Stomach (tissue), 8 donors: ENCODE measurements at regions not wholly inside any gene's neighbourhood (a gene's known extent, or its start where the extent isn't known, plus 50 kb on each side); places are given as distances from the start of the nearest gene placed in this dataset.
A peak's percentile ranks its signal among the peaks of the same experiment; 100 is the strongest.

Source experiments
- DNase-seq, 2 donors: peaks; one replicate each; pipeline versions ENCODE4 v3.0.0 to v3.0.0-alpha.2; 2013 to 2019
- H3K27ac ChIP-seq, 5 donors: fragments of 200-600 bp in 4 of 5; sonication (generic) in 4 of 5; one replicate each; pipeline ENCODE4 v1.5.1; 2013 to 2019; ENCODE audit warnings: mild to moderate bottlenecking in 1 of 5, moderate library complexity in 1 of 5
- H3K27me3 ChIP-seq, 3 donors: fragments of 200-600 bp; sonication (generic); one replicate each; pipeline ENCODE4 v1.5.1; 2017 to 2019; ENCODE audit warnings: mixed run types in 1 of 3
- H3K36me3 ChIP-seq, 4 donors: fragments of 200-600 bp; sonication (generic); 1 replicate in 3 of 4; 2 replicates in 1 of 4; pipeline ENCODE4 v1.5.1; 2016 to 2019
- H3K4me1 ChIP-seq, 4 donors: fragments of 200-600 bp; sonication (generic); one replicate each; pipeline ENCODE4 v1.5.1; 2016 to 2019
- H3K4me3 ChIP-seq, 4 donors: fragments of 200-600 bp; sonication (generic) in 3 of 4; one replicate each; pipeline ENCODE4 v1.5.1; 2016 to 2019; ENCODE audit warnings: mild to moderate bottlenecking in 1 of 4
- H3K9me3 ChIP-seq, 4 donors: fragments of 200-600 bp; sonication (generic); one replicate each; pipeline ENCODE4 v1.5.1; 2016 to 2019
- EP300 ChIP-seq: sonication (generic); formaldehyde crosslinking; IDR thresholded peaks from one replicate; pipeline ENCODE4 v1.6.1; 2017; ENCODE audit warnings: antibody characterized with exemption
- POLR2A ChIP-seq, 4 donors: fragments of 450-650 bp; IDR thresholded peaks; one replicate each; pipeline ENCODE4 v1.6.1; 2016; ENCODE audit warnings: antibody characterized with exemption in 4 of 4, control low read depth in 2 of 4, mild to moderate bottlenecking in 1 of 4, moderate library complexity in 1 of 4
- POLR2AphosphoS5 ChIP-seq, 3 donors: sonication (generic); formaldehyde crosslinking; IDR thresholded peaks; one replicate each; pipeline ENCODE4 v1.6.1; 2016; ENCODE audit warnings: antibody characterized with exemption in 3 of 3
- WGBS, 5 donors: extraction: QIAGEN DNeasy Blood & Tissue Kit in 3 of 5; methylation state at CpG; one replicate each; pipeline versions ENCODE4 v1.1.5 to v1.1.7; 2013 to 2018; 5-methylcytosine and 5-hydroxymethylcytosine counted together
- intact Hi-C: fragments of 100-400 bp; cut with DNase I; formaldehyde crosslinking; loops from one replicate; pipeline ENCODE4 v1.15.1; 2023; ENCODE audit warnings: low total_unique reads
- TF ChIP-seq, protein P1 (sequence below), 7 experiments: fragments of 450-650 bp in 4 of 7; fragments of 200-600 bp in 3 of 7; sonication (generic) in 3 of 7; IDR thresholded peaks; one replicate each; pipeline ENCODE4 v1.5.1; 2016 to 2019; ENCODE audit warnings: antibody characterized with exemption in 7 of 7, control low read depth in 2 of 7, mild to moderate bottlenecking in 1 of 7
- donor health status: healthy with polysubstance abuse.
- donor health status: Bipolar disorder and iron deficiency.
- donor health status: healthy.

- no peaks in the 10 kb centered on the region for H3K36me3 ChIP-seq
- no peaks in the 10 kb centered on the region for H3K27me3 ChIP-seq
- WGBS, 5 donors: 37 to 51% (median 41%) methylated on average over 2 of the region's 2 CpGs
- peaks cover 0 to 15% (median 0%) of the 10 kb centered on the region in 4 donors for H3K4me1 ChIP-seq
- H3K27ac ChIP-seq: no peak overlapping the region
- no peak for TF ChIP-seq POLR2AphosphoS5 (IDR thresholded peaks at IDR 0.05)
- TF ChIP-seq, protein P1, sequence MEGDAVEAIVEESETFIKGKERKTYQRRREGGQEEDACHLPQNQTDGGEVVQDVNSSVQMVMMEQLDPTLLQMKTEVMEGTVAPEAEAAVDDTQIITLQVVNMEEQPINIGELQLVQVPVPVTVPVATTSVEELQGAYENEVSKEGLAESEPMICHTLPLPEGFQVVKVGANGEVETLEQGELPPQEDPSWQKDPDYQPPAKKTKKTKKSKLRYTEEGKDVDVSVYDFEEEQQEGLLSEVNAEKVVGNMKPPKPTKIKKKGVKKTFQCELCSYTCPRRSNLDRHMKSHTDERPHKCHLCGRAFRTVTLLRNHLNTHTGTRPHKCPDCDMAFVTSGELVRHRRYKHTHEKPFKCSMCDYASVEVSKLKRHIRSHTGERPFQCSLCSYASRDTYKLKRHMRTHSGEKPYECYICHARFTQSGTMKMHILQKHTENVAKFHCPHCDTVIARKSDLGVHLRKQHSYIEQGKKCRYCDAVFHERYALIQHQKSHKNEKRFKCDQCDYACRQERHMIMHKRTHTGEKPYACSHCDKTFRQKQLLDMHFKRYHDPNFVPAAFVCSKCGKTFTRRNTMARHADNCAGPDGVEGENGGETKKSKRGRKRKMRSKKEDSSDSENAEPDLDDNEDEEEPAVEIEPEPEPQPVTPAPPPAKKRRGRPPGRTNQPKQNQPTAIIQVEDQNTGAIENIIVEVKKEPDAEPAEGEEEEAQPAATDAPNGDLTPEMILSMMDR (IDR thresholded peaks at IDR 0.05): no peak
- no peak for TF ChIP-seq EP300
- TF ChIP-seq POLR2A (IDR thresholded peaks at IDR 0.05): no peak
- intact Hi-C loops: no loop called here
- H3K4me3 ChIP-seq: no peak overlapping the region
- no peaks in the 10 kb centered on the region for H3K9me3 ChIP-seq
- no peak for DNase-seq
Observed at GRCh38 chr5:40312205-40312604, 367.5 kb upstream of the PTGER4 start.

DNA sequence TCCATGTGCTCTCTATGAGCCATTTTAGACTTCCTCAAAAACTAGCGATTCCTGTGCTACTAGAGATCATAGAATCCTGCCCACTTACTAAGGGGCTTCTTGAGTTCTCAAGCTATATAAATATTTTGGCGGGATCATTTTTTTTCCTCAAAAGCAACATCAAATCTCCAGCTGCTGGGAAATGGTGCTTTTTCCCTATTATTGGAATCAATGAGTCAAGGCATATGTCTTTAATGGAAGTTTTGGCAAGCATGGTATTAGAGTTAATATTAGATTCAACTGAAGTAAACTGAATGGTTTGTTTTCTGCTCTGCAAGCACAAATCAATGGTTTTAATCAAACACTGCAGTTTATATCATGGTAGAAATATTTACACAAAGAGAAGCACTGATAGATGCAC is 369.9 kb upstream of the PTGER4 start:
- intact Hi-C loops: no loop called here
- Histone ChIP-seq H3K4me3 (no peak overlapping the region), H3K27ac (no peak overlapping the region), H3K9me3 (no peaks in the 10 kb centered on the region), H3K36me3 (no peaks in the 10 kb centered on the region), H3K27me3 (no peaks in the 10 kb centered on the region), H3K4me1 (peaks cover 0 to 15% (median 0%) of the 10 kb centered on the region in 4 donors)
- WGBS, 5 donors: 63 to 77% (median 69%) methylated on average over 2 of the region's 2 CpGs
- DNase-seq: peak in 1 of 2 donors; percentile 25
- TF ChIP-seq EP300: no peak

DNA sequence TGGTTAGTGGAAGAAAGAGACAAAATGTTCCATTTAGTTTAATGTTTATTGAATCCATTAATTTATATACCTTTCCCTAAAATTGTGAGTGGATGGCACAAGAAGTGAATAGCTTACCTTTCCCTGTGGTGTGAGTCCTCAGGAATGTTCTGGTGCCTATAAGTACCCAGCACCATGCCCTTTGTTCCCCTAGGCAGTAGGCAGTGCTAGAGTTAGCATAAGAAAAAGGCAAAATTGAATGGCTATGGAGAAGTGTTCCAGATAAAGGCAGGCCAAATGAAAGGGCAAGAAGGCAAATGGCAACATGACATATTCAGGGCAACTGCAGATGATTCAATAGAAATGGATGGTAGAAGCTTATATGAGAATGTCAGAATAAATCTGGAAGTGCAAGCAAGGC is 370.8 kb upstream of the PTGER4 start:
- TF ChIP-seq, protein P1 (IDR thresholded peaks at IDR 0.05): no peak
- no peak for TF ChIP-seq POLR2AphosphoS5 (IDR thresholded peaks at IDR 0.05)
- TF ChIP-seq EP300: no peak
- TF ChIP-seq POLR2A (IDR thresholded peaks at IDR 0.05): no peak
- peaks cover 0 to 15% (median 0%) of the 10 kb centered on the region in 4 donors for H3K4me1 ChIP-seq
- H3K4me3 ChIP-seq: no peak overlapping the region
- H3K36me3 ChIP-seq: no peaks in the 10 kb centered on the region
- DNase-seq: no peak
- H3K27me3 ChIP-seq: no peaks in the 10 kb centered on the region
- intact Hi-C loops: no loop called here
- no peaks in the 10 kb centered on the region for H3K9me3 ChIP-seq
- H3K27ac ChIP-seq: no peak overlapping the region

- intact Hi-C loops: no loop called here
- Histone ChIP-seq H3K27me3 (no peaks in the 10 kb centered on the region), H3K36me3 (no peaks in the 10 kb centered on the region), H3K27ac (no peak overlapping the region), H3K9me3 (no peaks in the 10 kb centered on the region), H3K4me3 (no peak overlapping the region), H3K4me1 (peaks cover 0 to 15% (median 0%) of the 10 kb centered on the region in 4 donors)
- TF ChIP-seq POLR2AphosphoS5 (IDR thresholded peaks at IDR 0.05): no peak
- no peak for TF ChIP-seq POLR2A (IDR thresholded peaks at IDR 0.05)
- TF ChIP-seq, protein P1 (IDR thresholded peaks at IDR 0.05): no peak
- no peak for TF ChIP-seq EP300
- DNase-seq: no peak
Observed at GRCh38 chr5:40307920-40308319, 371.8 kb upstream of the PTGER4 start.

GRCh38 chr5:40306869-40307487 is 372.7 kb upstream of the PTGER4 start:
- H3K27ac ChIP-seq: no peak overlapping the region
- WGBS, 5 donors: 75 to 90% (median 81%) methylated on average over 2 of the region's 2 CpGs
- H3K4me3 ChIP-seq: no peak overlapping the region
- no peaks in the 10 kb centered on the region for H3K9me3 ChIP-seq
- no peaks in the 10 kb centered on the region for H3K27me3 ChIP-seq
- H3K4me1 ChIP-seq: peaks cover 0 to 15% (median 0%) of the 10 kb centered on the region in 4 donors
- DNase-seq: no peak
- intact Hi-C loops: no loop called here
- TF ChIP-seq POLR2AphosphoS5 (IDR thresholded peaks at IDR 0.05) (no peak), EP300 (no peak), POLR2A (IDR thresholded peaks at IDR 0.05) (no peak)
- TF ChIP-seq, protein P1 (IDR thresholded peaks at IDR 0.05): no peak
- no peaks in the 10 kb centered on the region for H3K36me3 ChIP-seq
